NCI-H526 treated with DMSO at 0.1 percent for 48 hours (cell line): ENCODE measurements at regions not wholly inside any gene's neighbourhood (a gene's known extent, or its start where the extent isn't known, plus 50 kb on each side); places are given as distances from the start of the nearest gene placed in this dataset.
"Not testable (repeated sequence)": the region's sequence is repeated elsewhere in the genome, so short reads cannot be mapped to it uniquely, and the experiment has no call there.

Experiments
- DNase-seq: peaks from one replicate; lab custom pipeline; 2025; lab: John Stamatoyannopoulos, UW

DNA sequence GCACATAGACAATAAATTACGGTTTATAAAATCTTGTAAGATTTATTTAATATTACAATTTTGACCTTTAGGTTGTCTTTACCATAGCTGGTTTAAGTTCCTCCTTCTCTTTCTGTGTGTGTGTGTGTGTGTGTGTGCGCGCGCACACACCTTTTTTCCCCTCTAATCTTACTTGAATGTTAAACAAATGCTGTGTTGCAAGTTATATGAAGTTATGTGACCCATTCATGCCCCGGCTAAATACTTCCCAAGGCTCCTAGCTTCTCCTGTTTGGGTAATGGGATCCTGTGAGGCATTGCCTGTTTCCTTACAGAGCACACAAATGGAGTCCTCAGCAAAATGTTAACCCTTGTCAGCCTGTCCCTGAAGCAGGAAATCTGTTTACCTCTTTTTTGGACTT lies 125.6 kb upstream of the ZNF608 start:
- no peak for DNase-seq

DNA sequence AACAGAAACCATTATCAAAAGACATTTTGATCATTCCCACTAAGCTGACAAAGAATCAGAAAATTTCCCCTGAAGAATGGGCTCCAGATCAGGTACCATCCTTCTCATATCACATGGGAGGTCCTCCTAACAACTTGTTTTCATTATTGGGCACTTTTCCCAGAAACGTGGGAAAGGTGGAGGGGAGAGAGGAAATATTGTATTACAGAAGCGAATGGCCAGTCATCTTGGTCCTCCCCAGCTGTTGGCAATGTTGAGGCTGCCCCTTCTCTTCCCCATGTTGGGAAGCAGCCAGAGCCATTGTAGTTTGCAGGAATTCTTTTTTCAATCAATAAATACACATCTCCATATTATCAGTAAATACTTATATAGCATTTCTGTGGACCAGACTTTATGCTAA lies 126.2 kb upstream of the ZNF608 start:
- DNase-seq = no peak

DNA sequence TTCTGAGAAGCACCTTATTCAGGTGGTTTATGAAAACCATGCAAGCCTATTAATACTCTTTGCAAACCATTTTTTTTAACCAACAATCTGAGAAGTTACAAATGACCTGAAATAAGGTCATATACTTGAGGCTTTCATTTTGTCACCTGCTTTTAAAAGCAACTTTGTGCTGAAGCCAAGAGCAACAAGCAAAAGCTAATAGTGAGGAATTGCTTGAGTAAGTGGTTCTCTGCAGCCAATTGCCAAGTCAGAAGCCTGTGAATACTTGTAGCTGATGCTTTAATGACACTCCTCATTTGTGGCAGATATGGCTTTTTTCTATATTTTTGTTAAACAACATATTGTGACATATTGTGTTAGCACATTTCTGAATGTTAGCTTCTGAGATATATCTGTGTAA lies 126.7 kb upstream of the ZNF608 start:
- DNase-seq = no peak

GRCh38 chr5:124873713-124874112 lies 127.3 kb upstream of the ZNF608 start:
- DNase-seq = no peak

DNA sequence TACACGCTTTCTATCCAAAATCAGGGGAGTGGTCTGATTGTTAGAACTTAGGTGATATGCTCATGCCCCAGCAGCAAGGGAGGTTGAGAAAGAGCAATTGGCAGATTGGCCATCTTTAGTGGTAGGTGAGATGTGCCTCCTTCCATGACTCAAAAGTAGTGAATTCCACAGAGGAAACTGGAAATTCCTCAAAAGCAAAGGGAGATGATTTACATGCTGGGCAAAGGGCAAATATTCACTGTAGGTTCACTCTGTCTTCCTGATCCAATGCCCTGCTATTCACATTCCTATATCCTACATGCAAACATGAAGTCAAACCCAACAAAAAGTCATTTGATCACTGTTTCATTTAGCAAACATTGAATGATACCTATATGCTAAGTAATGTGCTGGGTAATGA lies 130.1 kb upstream of the ZNF608 start:
- DNase-seq = no peak

DNA sequence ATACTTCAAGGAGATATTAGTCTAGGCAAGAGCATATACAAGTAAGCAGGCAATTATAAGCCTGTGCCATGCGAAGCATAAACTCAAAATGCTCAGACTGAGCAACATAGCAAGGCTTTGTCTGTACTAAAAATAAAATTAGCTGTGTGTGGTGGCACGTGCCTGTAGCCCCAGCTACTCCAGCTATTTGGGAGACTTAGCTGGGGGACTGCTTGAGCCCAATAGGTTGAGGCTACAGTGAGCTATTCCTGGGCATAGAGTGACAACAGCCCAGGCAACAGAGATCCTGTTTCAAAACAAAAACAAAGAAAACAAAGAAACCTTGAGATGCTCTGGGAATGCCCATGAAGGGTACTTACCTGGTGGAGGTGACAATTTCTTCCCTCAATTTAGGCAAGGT lies 130.5 kb upstream of the ZNF608 start:
- no peak for DNase-seq

GRCh38 chr5:124877501-124878146 lies 131.2 kb upstream of the ZNF608 start:
- no peak for DNase-seq

GRCh38 chr5:124878583-124879342 lies 132.3 kb upstream of the ZNF608 start:
- no peak for DNase-seq

- DNase-seq = no peak
These were observed 134.7 kb upstream of the ZNF608 start for GRCh38 chr5:124880903-124881697.

DNA sequence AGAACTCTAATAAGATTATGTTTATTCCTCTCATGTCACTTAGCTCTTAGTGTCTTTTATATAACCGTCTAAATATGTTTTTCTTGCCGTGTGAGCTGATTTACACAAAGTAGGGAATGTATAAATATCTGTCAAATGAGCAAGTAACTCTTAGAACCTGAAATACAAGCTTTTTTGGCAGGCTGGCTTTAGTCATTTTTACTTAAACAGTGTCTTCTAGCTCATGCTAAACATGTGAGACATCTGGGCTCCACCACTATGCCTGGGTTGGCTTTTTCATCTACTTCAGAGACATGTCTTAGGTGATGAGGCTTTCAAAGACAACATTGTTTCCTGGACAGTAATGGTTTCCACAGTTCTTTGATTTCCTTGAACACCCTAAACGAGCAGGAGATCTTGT lies 137.2 kb upstream of the ZNF608 start:
- DNase-seq = no peak

DNA sequence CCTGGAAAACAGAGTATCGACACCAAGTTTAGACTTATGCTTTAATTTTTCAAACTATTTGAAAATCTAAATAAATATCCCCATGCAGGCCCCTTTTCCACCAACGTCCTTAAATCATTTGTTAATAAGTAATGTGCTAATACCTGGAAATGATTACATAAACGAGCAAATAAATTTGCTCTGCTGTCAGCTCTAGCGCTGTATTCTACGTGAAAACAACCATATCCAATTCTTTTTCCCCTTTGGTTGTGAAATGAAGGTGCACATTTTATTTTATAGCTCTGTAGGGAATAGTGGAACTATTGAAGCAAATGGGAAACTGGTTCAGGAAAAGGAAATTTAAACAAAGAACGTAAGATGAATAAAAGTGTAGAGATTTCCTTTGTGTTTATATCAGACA lies 137.7 kb upstream of the ZNF608 start:
- no peak for DNase-seq

GRCh38 chr5:124885490-124885889 lies 139.1 kb upstream of the ZNF608 start:
- DNase-seq = no peak

DNA sequence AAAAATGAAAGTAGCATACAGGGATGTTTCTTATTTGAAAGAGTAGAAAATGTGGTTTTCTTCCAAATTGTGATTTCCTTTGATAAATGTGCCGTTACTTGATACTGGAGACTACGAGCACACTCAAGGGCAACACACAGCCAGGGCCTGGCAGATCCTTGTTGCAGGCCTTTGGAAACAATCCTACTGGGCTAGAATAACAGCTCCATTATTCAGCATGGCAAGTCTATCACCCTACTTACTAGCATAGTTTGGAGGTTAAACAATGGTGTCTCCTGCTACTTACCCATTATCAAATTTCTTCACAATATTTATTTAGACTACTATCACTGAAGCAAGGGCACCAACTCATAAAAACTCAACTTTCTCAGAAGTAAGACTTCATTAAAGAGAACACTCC lies 140.8 kb upstream of the ZNF608 start:
- no peak for DNase-seq

DNA sequence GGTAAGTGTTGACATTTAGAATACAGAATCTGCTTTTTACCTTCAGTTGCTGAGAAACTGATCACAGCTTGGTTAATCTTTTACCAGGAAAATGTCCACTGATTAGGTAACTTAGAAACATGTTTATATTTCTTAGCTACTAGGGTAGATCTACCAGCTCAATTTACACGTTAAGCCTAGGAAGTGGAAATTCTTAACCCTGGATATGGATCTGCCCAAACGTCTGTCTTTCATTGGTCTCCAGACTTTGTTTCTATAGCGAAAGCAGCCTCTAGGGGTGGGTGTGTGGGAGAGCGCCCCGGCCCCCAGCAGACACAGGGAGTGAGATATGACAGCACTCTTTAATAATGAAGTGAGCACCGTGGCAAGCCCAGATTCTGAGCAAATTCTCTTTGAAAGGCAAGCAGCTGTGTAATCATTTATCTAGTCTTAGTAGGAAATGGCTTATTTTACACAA lies 141.6 kb upstream of the ZNF608 start:
- DNase-seq = peak; percentile 16

- DNase-seq = no peak
These were observed 142.4 kb upstream of the ZNF608 start for GRCh38 chr5:124888622-124889485.

- no peak for DNase-seq
These were observed 143.0 kb upstream of the ZNF608 start for GRCh38 chr5:124889486-124889825.

- DNase-seq = no peak
These were observed 143.4 kb upstream of the ZNF608 start for GRCh38 chr5:124889850-124890249.

GRCh38 chr5:124890442-124890841 lies 144.0 kb upstream of the ZNF608 start:
- DNase-seq = not testable (repeated sequence)

GRCh38 chr5:124891179-124891578 lies 144.7 kb upstream of the ZNF608 start:
- DNase-seq = no peak

DNA sequence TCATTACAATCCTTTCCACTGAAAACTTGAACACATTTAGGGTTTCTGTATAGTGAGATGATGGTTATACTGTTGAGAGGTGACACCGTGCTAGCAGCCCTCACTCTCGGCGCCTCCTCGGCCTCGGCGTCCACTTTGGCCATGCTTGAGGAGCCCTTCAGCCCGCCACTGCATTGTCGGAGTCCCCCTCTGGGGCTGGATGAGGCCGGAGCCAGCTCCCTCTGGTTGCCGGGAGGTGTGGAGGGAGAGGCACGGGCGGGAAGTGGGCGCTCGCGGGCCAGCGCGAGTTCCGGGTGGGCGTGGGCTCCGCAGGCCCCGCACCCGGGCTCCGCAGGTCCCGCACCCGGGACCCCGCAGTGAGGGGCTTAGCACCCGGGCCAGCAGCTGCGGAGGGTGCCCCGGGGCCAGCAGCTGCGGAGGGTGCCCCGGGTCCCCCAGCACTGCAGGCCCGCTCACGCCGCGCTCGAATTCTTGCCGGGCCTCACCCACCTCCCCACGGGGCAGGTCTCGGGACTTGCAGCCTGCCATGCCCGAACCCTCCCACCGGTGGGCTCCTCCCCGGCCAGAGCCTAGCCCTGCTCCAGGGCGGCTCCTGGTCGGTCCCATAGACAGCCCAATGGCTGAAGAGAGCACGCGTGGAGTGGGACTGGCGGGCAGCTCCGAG lies 145.9 kb upstream of the ZNF608 start:
- DNase-seq = no peak

- DNase-seq = no peak
These were observed 148.1 kb upstream of the ZNF608 start for GRCh38 chr5:124894541-124894940.

GRCh38 chr5:124895236-124895635 lies 148.8 kb upstream of the ZNF608 start:
- DNase-seq = no peak
